ENCODE measurements at regions not wholly inside any gene's neighbourhood (a gene's known extent, or its start where the extent isn't known, plus 50 kb on each side); places are given as distances from the start of the nearest gene placed in this dataset.

- H3K36me3 ChIP-seq, result no peaks in the 10 kb centered on the region
- TF ChIP-seq CTCF (IDR thresholded peaks at IDR 0.05), result no peak
- peaks cover 0 to 14% of the 10 kb centered on the region in 2 donors for H3K4me1 ChIP-seq
- H3K27ac ChIP-seq, result no peak overlapping the region
- H3K27me3 ChIP-seq, result no peaks in the 10 kb centered on the region
- no peak overlapping the region for H3K4me3 ChIP-seq
- no peaks in the 10 kb centered on the region for H3K9me3 ChIP-seq
- intact Hi-C loops (cut with DNase I), result no loop called here
- no peak for DNase-seq (ENCODE audit: low spot score in 2 of 2)
Observed at GRCh38 chr4:155616117-155616516, 50.5 kb upstream of the GUCY1A1 start.

- Histone ChIP-seq H3K4me3 (no peak overlapping the region), H3K36me3 (no peaks in the 10 kb centered on the region)
Observed at GRCh38 chr4:155615081-155615887, 51.4 kb upstream of the GUCY1A1 start.

GRCh38 chr4:155614111-155614762 is 52.4 kb upstream of the GUCY1A1 start:
- Histone ChIP-seq H3K27me3 (no peaks in the 10 kb centered on the region), H3K4me1 (peaks cover 0 to 14% of the 10 kb centered on the region in 2 donors), H3K36me3 (no peaks in the 10 kb centered on the region), H3K9me3 (no peaks in the 10 kb centered on the region), H3K27ac (no peak overlapping the region), H3K4me3 (no peak overlapping the region)
- no peak for DNase-seq (ENCODE audit: low spot score in 2 of 2)
- intact Hi-C loops (cut with DNase I), result no loop called here
- TF ChIP-seq CTCF (IDR thresholded peaks at IDR 0.05), result no peak

More at GRCh38 chr4:155615081-155615887, 51.4 kb upstream of the GUCY1A1 start:
- Histone ChIP-seq H3K27ac (no peak overlapping the region), H3K4me1 (peaks cover 0 to 14% of the 10 kb centered on the region in 2 donors), H3K9me3 (no peaks in the 10 kb centered on the region), H3K27me3 (no peaks in the 10 kb centered on the region)
- intact Hi-C loops (cut with DNase I), result no loop called here
- no peak for TF ChIP-seq CTCF (IDR thresholded peaks at IDR 0.05)
- no peak for DNase-seq (ENCODE audit: low spot score in 2 of 2)

GRCh38 chr4:155612074-155612473 is 54.6 kb upstream of the GUCY1A1 start:
- intact Hi-C loops (cut with DNase I), result no loop called here

GRCh38 chr4:155611501-155611900 is 55.1 kb upstream of the GUCY1A1 start:
- intact Hi-C loops (cut with DNase I), result no loop called here
- no peak overlapping the region for H3K4me3 ChIP-seq
- H3K36me3 ChIP-seq, result no peaks in the 10 kb centered on the region
- TF ChIP-seq CTCF (IDR thresholded peaks at IDR 0.05), result no peak
- no peaks in the 10 kb centered on the region for H3K27me3 ChIP-seq
- H3K4me1 ChIP-seq, result peaks cover 0 to under 1% of the 10 kb centered on the region in 2 donors
- H3K9me3 ChIP-seq, result no peaks in the 10 kb centered on the region
- no peak for DNase-seq (ENCODE audit: low spot score in 2 of 2)
- no peak overlapping the region for H3K27ac ChIP-seq

More at GRCh38 chr4:155612074-155612473, 54.6 kb upstream of the GUCY1A1 start:
- no peaks in the 10 kb centered on the region for H3K27me3 ChIP-seq
- H3K9me3 ChIP-seq, result no peaks in the 10 kb centered on the region
- no peak for DNase-seq (ENCODE audit: low spot score in 2 of 2)
- no peak overlapping the region for H3K27ac ChIP-seq
- H3K4me1 ChIP-seq, result peaks cover 0 to 3% of the 10 kb centered on the region in 2 donors
- H3K36me3 ChIP-seq, result no peaks in the 10 kb centered on the region
- no peak overlapping the region for H3K4me3 ChIP-seq
- TF ChIP-seq CTCF (IDR thresholded peaks at IDR 0.05), result no peak

All from ascending aorta (tissue), 2 donors.